Thyroid gland (tissue), 4 donors: ENCODE measurements at regions not wholly inside any gene's neighbourhood (a gene's known extent, or its start where the extent isn't known, plus 50 kb on each side); places are given as distances from the start of the nearest gene placed in this dataset.

ENCODE experiments used
- CTCF ChIP-seq, 6 experiments: fragments of 200-600 bp in 3 of 6; fragments of 450-650 bp in 3 of 6; sonication (generic) in 3 of 6; IDR thresholded peaks; one replicate each; pipeline ENCODE4 v1.5.1; 2016 to 2019; ENCODE audit warnings: antibody characterized with exemption in 6 of 6, mild to moderate bottlenecking in 2 of 6, inconsistent platforms in 1 of 6, moderate library complexity in 1 of 6
- POLR2A ChIP-seq, 2 donors: fragments of 450-650 bp; IDR thresholded peaks; one replicate each; pipeline ENCODE4 v1.6.1; 2017; ENCODE audit warnings: antibody characterized with exemption in 2 of 2, mild to moderate bottlenecking in 2 of 2, moderate library complexity in 1 of 2

DNA sequence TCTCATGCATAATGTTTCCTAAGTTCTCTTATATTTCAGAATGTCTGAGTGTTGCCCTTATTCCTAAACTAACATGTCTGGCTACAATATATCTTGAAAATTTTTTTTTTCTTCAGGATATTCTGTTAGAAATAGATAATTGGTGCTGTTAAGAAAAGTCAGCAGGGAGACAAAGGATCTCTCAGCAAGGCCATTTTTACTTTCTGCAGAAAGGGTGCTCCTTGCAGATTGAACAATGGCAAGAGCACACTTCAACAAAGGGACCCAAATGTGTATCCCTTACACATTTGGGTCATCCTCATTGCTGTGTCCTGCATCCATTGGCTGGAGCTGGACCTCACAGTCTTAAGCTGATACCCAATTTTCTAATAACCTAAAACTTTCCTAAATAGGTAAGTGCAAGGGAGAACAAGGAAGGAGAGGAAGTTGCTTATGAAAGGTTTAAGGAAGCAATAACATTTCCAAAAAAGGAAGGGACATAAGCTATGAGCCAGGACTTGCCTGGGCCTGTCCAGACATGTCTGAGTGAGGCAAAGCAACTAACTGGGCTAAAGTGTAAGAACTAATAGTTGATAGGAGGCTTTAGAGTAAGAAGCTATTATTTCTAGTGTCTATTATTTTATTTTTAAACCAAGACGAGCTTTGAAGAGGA is 429.6 kb downstream of the BCKDHB start:
- TF ChIP-seq CTCF (IDR thresholded peaks at IDR 0.05): no peak
- no peak for TF ChIP-seq POLR2A (IDR thresholded peaks at IDR 0.05)
